HCT116 (cell line): ENCODE measurements at regions not wholly inside any gene's neighbourhood (a gene's known extent, or its start where the extent isn't known, plus 50 kb on each side); places are given as distances from the start of the nearest gene placed in this dataset.

Experiments
- ATAC-seq: fragments of 200-7000 bp; cut with Tn5 transposase; 2 replicates; pipeline ENCODE4 v1.9.1; 2020; ENCODE audit warnings: mild to moderate bottlenecking, moderate library complexity
- BruUV-seq: library from RNA; stranded (reverse); fragments of 400-500 nt; replicated peaks from 2 replicates; lab custom pipeline; 2021; lab: Mats Ljungman, UMichigan
- CTCF ChIA-PET: fragments of 300-600 bp; sonication (Branson Sonifier 250); formaldehyde crosslinking; loops from one replicate; lab custom pipeline; 2021; ENCODE audit warnings: antibody characterized with exemption; lab: Charles Lee
- POLR2A ChIA-PET: fragments of 300-600, 350-600 bp; sonication (Branson Sonifier 250); formaldehyde crosslinking; loops from one replicate; lab custom pipeline; 2021; ENCODE audit warnings: antibody characterized with exemption; lab: Charles Lee
- RAD21 ChIA-PET, 2 experiments: fragments of 300-600 bp; sonication (Branson Sonifier 250); formaldehyde crosslinking; loops; one replicate each; lab custom pipeline; 2023; ENCODE audit warnings: low total read pairs in 2 of 2; ENCODE audit not compliant: uncharacterized antibody in 2 of 2, unreplicated experiment in 2 of 2, low non-redundant PET in 1 of 2; lab: Charles Lee
- DNase-seq: peaks from one replicate; pipeline ENCODE4 v3.0.0-alpha.2; 2010; ENCODE audit warnings: low read depth, low spot score
- H2AFZ ChIP-seq: fragments of 200-600 bp; shearing (Covaris generic), sonication (generic); 2 replicates; pipeline ENCODE4 v1.6.1; 2017; ENCODE audit warnings: low read depth, mixed run types, mixed read lengths, antibody characterized with exemption, low read length; ENCODE audit not compliant: poor library complexity, severe bottlenecking
- H3K27ac ChIP-seq: 2 replicates; pipeline ENCODE4 v1.5.1; 2012; ENCODE audit warnings: low read depth, low read length
- H3K27me3 ChIP-seq: fragments of 200-600 bp; sonication (generic); 2 replicates; pipeline ENCODE4 v1.6.1; 2016; ENCODE audit warnings: mixed run types, low read length, mixed read lengths; ENCODE audit not compliant: insufficient read depth
- H3K36me3 ChIP-seq, 2 experiments: fragments of 200-500 bp in 1 of 2; fragments of 200-600 bp in 1 of 2; sonication (Bioruptor generic) in 1 of 2; sonication (generic) in 1 of 2; 2 replicates each; pipeline versions ENCODE4 v1.5.1 to v1.6.1; 2014 to 2016; ENCODE audit warnings: low read length in 2 of 2, inconsistent platforms in 1 of 2, mixed read lengths in 1 of 2, mixed run types in 1 of 2; ENCODE audit not compliant: insufficient read depth in 2 of 2, control insufficient read depth in 1 of 2
- H3K4me1 ChIP-seq, 2 experiments: fragments of 200-600 bp in 1 of 2; sonication (generic) in 1 of 2; 2 replicates each; pipeline versions ENCODE4 v1.5.1 to v1.6.1; 2012 to 2017; ENCODE audit warnings: low read length in 2 of 2, inconsistent platforms in 1 of 2, mild to moderate bottlenecking in 1 of 2, mixed read lengths in 1 of 2, mixed run types in 1 of 2, moderate library complexity in 1 of 2; ENCODE audit not compliant: insufficient read depth in 2 of 2, control insufficient read depth in 1 of 2
- H3K4me2 ChIP-seq: fragments of 200-600 bp; sonication (generic); 2 replicates; pipeline ENCODE4 v1.6.1; 2017; ENCODE audit warnings: mixed run types, low read length, mixed read lengths
- H3K4me3 ChIP-seq, 2 experiments: fragments of 200-600 bp in 1 of 2; sonication (generic) in 1 of 2; replicated peaks in 1 of 2; 2 replicates each; pipeline ENCODE4 v1.5.1; 2011 to 2016; ENCODE audit warnings: low read length in 2 of 2, control low read depth in 1 of 2, low read depth in 1 of 2, mild to moderate bottlenecking in 1 of 2, mixed read lengths in 1 of 2, mixed run types in 1 of 2
- H3K79me2 ChIP-seq: fragments of 200-600 bp; sonication (generic); 2 replicates; pipeline ENCODE4 v1.6.1; 2017; ENCODE audit warnings: mild to moderate bottlenecking, mixed run types, low read length, moderate library complexity, mixed read lengths; ENCODE audit not compliant: insufficient read depth
- H3K9ac ChIP-seq: fragments of 200-600 bp; sonication (generic); 2 replicates; pipeline ENCODE4 v1.6.1; 2016; ENCODE audit warnings: low read length, mixed read lengths
- H3K9me2 ChIP-seq: fragments of 200-600 bp; sonication (generic), shearing (Covaris generic); 2 replicates; pipeline ENCODE4 v1.6.1; 2017; ENCODE audit warnings: mixed run types, mild to moderate bottlenecking, moderate library complexity; ENCODE audit not compliant: insufficient read depth
- H3K9me3 ChIP-seq, 2 experiments: fragments of 200-500 bp in 1 of 2; fragments of 200-600 bp in 1 of 2; sonication (Bioruptor generic) in 1 of 2; sonication (generic) in 1 of 2; 2 replicates each; pipeline ENCODE4 v1.6.1; 2014 to 2017; ENCODE audit warnings: low read length in 2 of 2, mixed read lengths in 2 of 2, inconsistent platforms in 1 of 2, low read depth in 1 of 2, mild to moderate bottlenecking in 1 of 2, mixed run types in 1 of 2, moderate library complexity in 1 of 2; ENCODE audit not compliant: control insufficient read depth in 1 of 2, insufficient read depth in 1 of 2
- H4K20me1 ChIP-seq: fragments of 200-600 bp; sonication (generic), shearing (Covaris generic); 2 replicates; pipeline ENCODE4 v1.6.1; 2017; ENCODE audit warnings: mixed run types, mild to moderate bottlenecking, moderate library complexity; ENCODE audit not compliant: insufficient read depth
- CEBPB ChIP-seq: IDR thresholded peaks from 2 replicates; pipeline ENCODE4 v1.6.1; 2012; ENCODE audit warnings: low read depth
- EGR1 ChIP-seq: IDR thresholded peaks from 2 replicates; pipeline ENCODE4 v1.6.1; 2012; ENCODE audit warnings: low read depth
- EZH2phosphoT487 ChIP-seq: fragments of 200-600 bp; IDR thresholded peaks from 2 replicates; pipeline ENCODE4 v1.6.1; 2018; ENCODE audit warnings: antibody characterized with exemption, borderline replicate concordance
- FOSL1 ChIP-seq: IDR thresholded peaks from 2 replicates; pipeline ENCODE4 v1.6.1; 2012; ENCODE audit warnings: low read depth
- JUND ChIP-seq: IDR thresholded peaks from 2 replicates; pipeline ENCODE4 v1.6.1; 2012
- POLR2AphosphoS5 ChIP-seq: IDR thresholded peaks from 2 replicates; pipeline ENCODE4 v1.6.1; 2011; ENCODE audit warnings: mild to moderate bottlenecking, low read depth, low read length, moderate library complexity
- RAD21 ChIP-seq: IDR thresholded peaks from 2 replicates; pipeline ENCODE4 v1.6.1; 2012; ENCODE audit warnings: low read depth, mild to moderate bottlenecking
- SIN3A ChIP-seq: IDR thresholded peaks from 2 replicates; pipeline ENCODE4 v1.6.1; 2012; ENCODE audit warnings: low read depth
- SP1 ChIP-seq: IDR thresholded peaks from 2 replicates; pipeline ENCODE4 v1.6.1; 2012; ENCODE audit warnings: low read depth
- SRF ChIP-seq: IDR thresholded peaks from 2 replicates; pipeline ENCODE4 v1.6.1; 2012; ENCODE audit warnings: low read depth
- TCF7L2 ChIP-seq: IDR thresholded peaks from 2 replicates; pipeline ENCODE4 v1.7.0; 2011; ENCODE audit warnings: borderline replicate concordance, inconsistent platforms; ENCODE audit not compliant: insufficient read depth, insufficient read length; ENCODE audit errors: extremely low read depth
- YY1 ChIP-seq: IDR thresholded peaks from 2 replicates; pipeline ENCODE4 v1.6.1; 2011; ENCODE audit warnings: low read length, low read depth, moderate library complexity, mild to moderate bottlenecking; ENCODE audit not compliant: insufficient replicate concordance; ENCODE audit errors: extremely low read depth
- ZFX ChIP-seq: fragments of 450-650 bp; IDR thresholded peaks from 2 replicates; pipeline ENCODE4 v1.6.1; 2017
- ZNF274 ChIP-seq: fragments of 200-500 bp; sonication (Bioruptor generic); IDR thresholded peaks from 2 replicates; pipeline ENCODE4 v1.6.1; 2014; ENCODE audit warnings: mild to moderate bottlenecking, low read depth, low read length, inconsistent platforms
- intact Hi-C: fragments of 100-400 bp; cut with micrococcal nuclease; formaldehyde crosslinking; loops from 2 replicates; pipeline ENCODE4 v1.10.0; 2022
- TF ChIP-seq, protein P1 (sequence below): IDR thresholded peaks from 2 replicates; pipeline ENCODE4 v1.6.1; 2012
- TF ChIP-seq, protein P2 (sequence below), 3 experiments: fragments of 200-600 bp in 1 of 3; sonication (generic) in 1 of 3; IDR thresholded peaks in 2 of 3; conservative IDR thresholded peaks in 1 of 3; 2 replicates each; pipeline ENCODE4 v1.5.1; 2012 to 2017; ENCODE audit warnings: low read depth in 2 of 3, low read length in 2 of 3, antibody characterized with exemption in 1 of 3, borderline replicate concordance in 1 of 3, control low read depth in 1 of 3, mild to moderate bottlenecking in 1 of 3, mixed read lengths in 1 of 3, mixed run types in 1 of 3, moderate library complexity in 1 of 3; ENCODE audit not compliant: insufficient read depth in 1 of 3
- TF ChIP-seq, protein P3 (sequence below): IDR thresholded peaks from 2 replicates; pipeline ENCODE4 v1.6.1; 2011; ENCODE audit warnings: mild to moderate bottlenecking, low read length, moderate library complexity; ENCODE audit not compliant: insufficient replicate concordance; ENCODE audit errors: extremely low read depth

DNA sequence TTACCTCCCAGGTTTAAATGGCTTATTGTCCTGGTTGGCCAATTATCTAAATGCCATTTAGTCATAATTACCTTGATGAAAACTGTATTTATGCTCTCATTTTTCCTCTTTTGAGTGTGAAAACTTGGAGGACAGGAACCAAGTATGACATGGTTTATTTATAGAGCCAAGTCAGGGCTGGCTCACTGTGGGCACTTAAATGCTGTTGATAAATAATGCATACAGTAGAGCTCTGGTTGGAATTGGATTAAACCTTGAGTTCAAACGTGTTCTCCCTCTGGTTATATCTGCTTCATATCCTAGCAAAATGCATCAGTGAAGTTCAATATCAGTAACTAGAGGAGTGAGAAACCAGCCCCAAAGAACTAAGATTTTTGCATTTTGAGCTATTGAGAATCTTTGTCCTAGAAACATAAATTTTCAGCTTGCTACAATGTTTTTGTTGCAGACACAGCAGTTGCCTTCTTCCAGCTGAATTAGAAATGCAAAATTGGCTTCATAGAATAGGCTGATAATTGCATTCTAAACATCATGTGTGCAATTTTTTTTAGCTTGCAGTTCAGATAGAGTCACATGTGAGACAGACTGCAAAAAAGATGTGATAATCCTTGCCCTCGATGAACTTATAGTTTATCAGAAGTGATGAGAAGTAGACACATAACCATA is 255.8 kb downstream of the BTBD3 start:
- Histone ChIP-seq H3K4me2 (no peak overlapping the region), H4K20me1 (no peaks in the 10 kb centered on the region), H2AFZ (no peak overlapping the region), H3K79me2 (no peaks in the 10 kb centered on the region), H3K9me3 (peaks cover 19 to 24% of the 10 kb centered on the region in 2 experiments; a peak in 2 of 4 replicates), H3K4me3 (no peak overlapping the region), H3K27ac (no peak overlapping the region), H3K9me2 (no peaks in the 10 kb centered on the region), H3K27me3 (no peaks in the 10 kb centered on the region), H3K9ac (no peak overlapping the region), H3K4me1 (no peaks in the 10 kb centered on the region), H3K36me3 (no peaks in the 10 kb centered on the region)
- intact Hi-C loops = no loop called here
- CTCF ChIA-PET = no interaction called here
- ATAC-seq (no peak), DNase-seq (no peak)
- BruUV-seq = no TSS peak
- POLR2A ChIA-PET = no interaction called here
- RAD21 ChIA-PET = no interaction called here
- TF ChIP-seq SP1 (no peak), EGR1 (no peak), JUND (no peak), YY1 (no peak), POLR2AphosphoS5 (no peak), SRF (no peak), ZNF274 (no peak), CEBPB (no peak), RAD21 (no peak), TCF7L2 (no peak), EZH2phosphoT487 (no peak), FOSL1 (no peak), SIN3A (no peak), ZFX (no peak)
- TF ChIP-seq, protein P1, sequence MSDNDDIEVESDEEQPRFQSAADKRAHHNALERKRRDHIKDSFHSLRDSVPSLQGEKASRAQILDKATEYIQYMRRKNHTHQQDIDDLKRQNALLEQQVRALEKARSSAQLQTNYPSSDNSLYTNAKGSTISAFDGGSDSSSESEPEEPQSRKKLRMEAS = no peak
- TF ChIP-seq, protein P2, sequence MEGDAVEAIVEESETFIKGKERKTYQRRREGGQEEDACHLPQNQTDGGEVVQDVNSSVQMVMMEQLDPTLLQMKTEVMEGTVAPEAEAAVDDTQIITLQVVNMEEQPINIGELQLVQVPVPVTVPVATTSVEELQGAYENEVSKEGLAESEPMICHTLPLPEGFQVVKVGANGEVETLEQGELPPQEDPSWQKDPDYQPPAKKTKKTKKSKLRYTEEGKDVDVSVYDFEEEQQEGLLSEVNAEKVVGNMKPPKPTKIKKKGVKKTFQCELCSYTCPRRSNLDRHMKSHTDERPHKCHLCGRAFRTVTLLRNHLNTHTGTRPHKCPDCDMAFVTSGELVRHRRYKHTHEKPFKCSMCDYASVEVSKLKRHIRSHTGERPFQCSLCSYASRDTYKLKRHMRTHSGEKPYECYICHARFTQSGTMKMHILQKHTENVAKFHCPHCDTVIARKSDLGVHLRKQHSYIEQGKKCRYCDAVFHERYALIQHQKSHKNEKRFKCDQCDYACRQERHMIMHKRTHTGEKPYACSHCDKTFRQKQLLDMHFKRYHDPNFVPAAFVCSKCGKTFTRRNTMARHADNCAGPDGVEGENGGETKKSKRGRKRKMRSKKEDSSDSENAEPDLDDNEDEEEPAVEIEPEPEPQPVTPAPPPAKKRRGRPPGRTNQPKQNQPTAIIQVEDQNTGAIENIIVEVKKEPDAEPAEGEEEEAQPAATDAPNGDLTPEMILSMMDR (IDR thresholded peaks at IDR 0.05 in 2 of 3, conservative IDR thresholded peaks at IDR 0.05 in 1 of 3; ENCODE audit: borderline replicate concordance in 1 of 3, insufficient read depth in 1 of 3, low read depth in 2 of 3, low read length in 2 of 3) = no peak
- TF ChIP-seq, protein P3, sequence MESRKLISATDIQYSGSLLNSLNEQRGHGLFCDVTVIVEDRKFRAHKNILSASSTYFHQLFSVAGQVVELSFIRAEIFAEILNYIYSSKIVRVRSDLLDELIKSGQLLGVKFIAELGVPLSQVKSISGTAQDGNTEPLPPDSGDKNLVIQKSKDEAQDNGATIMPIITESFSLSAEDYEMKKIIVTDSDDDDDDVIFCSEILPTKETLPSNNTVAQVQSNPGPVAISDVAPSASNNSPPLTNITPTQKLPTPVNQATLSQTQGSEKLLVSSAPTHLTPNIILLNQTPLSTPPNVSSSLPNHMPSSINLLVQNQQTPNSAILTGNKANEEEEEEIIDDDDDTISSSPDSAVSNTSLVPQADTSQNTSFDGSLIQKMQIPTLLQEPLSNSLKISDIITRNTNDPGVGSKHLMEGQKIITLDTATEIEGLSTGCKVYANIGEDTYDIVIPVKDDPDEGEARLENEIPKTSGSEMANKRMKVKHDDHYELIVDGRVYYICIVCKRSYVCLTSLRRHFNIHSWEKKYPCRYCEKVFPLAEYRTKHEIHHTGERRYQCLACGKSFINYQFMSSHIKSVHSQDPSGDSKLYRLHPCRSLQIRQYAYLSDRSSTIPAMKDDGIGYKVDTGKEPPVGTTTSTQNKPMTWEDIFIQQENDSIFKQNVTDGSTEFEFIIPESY = no peak
